Vagina (tissue), 2 donors: ENCODE measurements at regions not wholly inside any gene's neighbourhood (a gene's known extent, or its start where the extent isn't known, plus 50 kb on each side); places are given as distances from the start of the nearest gene placed in this dataset.
A peak's percentile ranks its signal among the peaks of the same experiment; 100 is the strongest.

Source experiments
- DNase-seq, 2 donors: peaks; one replicate each; pipeline ENCODE4 v3.0.0-alpha.2; 2017; ENCODE audit errors: extremely low spot score in 2 of 2
- H3K27ac ChIP-seq: fragments of 200-600 bp; sonication (generic); one replicate; pipeline ENCODE4 v1.5.1; 2019
- H3K27me3 ChIP-seq: fragments of 200-600 bp; sonication (generic); one replicate; pipeline ENCODE4 v1.5.1; 2019
- H3K36me3 ChIP-seq, 2 donors: fragments of 200-600 bp; sonication (generic); one replicate each; pipeline ENCODE4 v1.5.1; 2017 to 2019
- H3K4me1 ChIP-seq: fragments of 200-600 bp; sonication (generic); one replicate; pipeline ENCODE4 v1.5.1; 2019
- H3K4me3 ChIP-seq, 2 donors: fragments of 200-600 bp; sonication (generic); 1 replicate in 1 of 2; 2 replicates in 1 of 2; pipeline ENCODE4 v1.5.1; 2016 to 2019
- H3K9me3 ChIP-seq: fragments of 200-600 bp; sonication (generic); one replicate; pipeline ENCODE4 v1.5.1; 2019
- CTCF ChIP-seq, 3 experiments: fragments of 450-650 bp in 2 of 3; fragments of 200-600 bp in 1 of 3; sonication (generic) in 1 of 3; IDR thresholded peaks; one replicate each; pipeline ENCODE4 v1.5.1; 2017 to 2019; ENCODE audit warnings: antibody characterized with exemption in 3 of 3, mild to moderate bottlenecking in 2 of 3, moderate library complexity in 2 of 3
- POLR2A ChIP-seq, 2 donors: fragments of 450-650 bp; IDR thresholded peaks; one replicate each; pipeline ENCODE4 v1.6.1; 2017; ENCODE audit warnings: antibody characterized with exemption in 2 of 2, mild to moderate bottlenecking in 2 of 2, moderate library complexity in 2 of 2
- POLR2AphosphoS5 ChIP-seq, 2 donors: sonication (generic); formaldehyde crosslinking; IDR thresholded peaks; one replicate each; pipeline ENCODE4 v1.9.0; 2017; ENCODE audit warnings: antibody characterized with exemption in 2 of 2, mild to moderate bottlenecking in 2 of 2, low read depth in 1 of 2; ENCODE audit not compliant: insufficient read depth in 1 of 2
- intact Hi-C: fragments of 100-400 bp; cut with DNase I; formaldehyde crosslinking; loops from one replicate; pipeline ENCODE4 v1.15.1; 2023

- DNase-seq: no peak
- intact Hi-C loops: no loop called here
- Histone ChIP-seq H3K4me3 (no peak overlapping the region), H3K4me1 (no peaks in the 10 kb centered on the region), H3K9me3 (peaks cover 23% of the 10 kb centered on the region), H3K27ac (no peak overlapping the region), H3K27me3 (no peaks in the 10 kb centered on the region), H3K36me3 (no peaks in the 10 kb centered on the region)
- no peak for TF ChIP-seq POLR2AphosphoS5 (IDR thresholded peaks at IDR 0.05; ENCODE audit: insufficient read depth in 1 of 2, low read depth in 1 of 2)
- TF ChIP-seq POLR2A (IDR thresholded peaks at IDR 0.05): no peak
- TF ChIP-seq CTCF (IDR thresholded peaks at IDR 0.05): peak in 1 of 3 experiments; percentile 5
Measured at GRCh38 chr21:7957713-7958064, 2563.7 kb upstream of the TPTE start.
